Stomach (tissue), 4 donors: ENCODE measurements at regions not wholly inside any gene's neighbourhood (a gene's known extent, or its start where the extent isn't known, plus 50 kb on each side); places are given as distances from the start of the nearest gene placed in this dataset.

Experiments
- EP300 ChIP-seq: sonication (generic); formaldehyde crosslinking; IDR thresholded peaks from one replicate; pipeline ENCODE4 v1.6.1; 2017; ENCODE audit warnings: antibody characterized with exemption
- POLR2AphosphoS5 ChIP-seq, 3 donors: sonication (generic); formaldehyde crosslinking; IDR thresholded peaks; one replicate each; pipeline ENCODE4 v1.6.1; 2016; ENCODE audit warnings: antibody characterized with exemption in 3 of 3
- TF ChIP-seq, protein P1 (sequence below), 7 experiments: fragments of 450-650 bp in 4 of 7; fragments of 200-600 bp in 3 of 7; sonication (generic) in 3 of 7; IDR thresholded peaks; one replicate each; pipeline ENCODE4 v1.5.1; 2016 to 2019; ENCODE audit warnings: antibody characterized with exemption in 7 of 7, control low read depth in 2 of 7, mild to moderate bottlenecking in 1 of 7

- TF ChIP-seq, protein P1, sequence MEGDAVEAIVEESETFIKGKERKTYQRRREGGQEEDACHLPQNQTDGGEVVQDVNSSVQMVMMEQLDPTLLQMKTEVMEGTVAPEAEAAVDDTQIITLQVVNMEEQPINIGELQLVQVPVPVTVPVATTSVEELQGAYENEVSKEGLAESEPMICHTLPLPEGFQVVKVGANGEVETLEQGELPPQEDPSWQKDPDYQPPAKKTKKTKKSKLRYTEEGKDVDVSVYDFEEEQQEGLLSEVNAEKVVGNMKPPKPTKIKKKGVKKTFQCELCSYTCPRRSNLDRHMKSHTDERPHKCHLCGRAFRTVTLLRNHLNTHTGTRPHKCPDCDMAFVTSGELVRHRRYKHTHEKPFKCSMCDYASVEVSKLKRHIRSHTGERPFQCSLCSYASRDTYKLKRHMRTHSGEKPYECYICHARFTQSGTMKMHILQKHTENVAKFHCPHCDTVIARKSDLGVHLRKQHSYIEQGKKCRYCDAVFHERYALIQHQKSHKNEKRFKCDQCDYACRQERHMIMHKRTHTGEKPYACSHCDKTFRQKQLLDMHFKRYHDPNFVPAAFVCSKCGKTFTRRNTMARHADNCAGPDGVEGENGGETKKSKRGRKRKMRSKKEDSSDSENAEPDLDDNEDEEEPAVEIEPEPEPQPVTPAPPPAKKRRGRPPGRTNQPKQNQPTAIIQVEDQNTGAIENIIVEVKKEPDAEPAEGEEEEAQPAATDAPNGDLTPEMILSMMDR (IDR thresholded peaks at IDR 0.05): no peak
- no peak for TF ChIP-seq POLR2AphosphoS5 (IDR thresholded peaks at IDR 0.05)
- TF ChIP-seq EP300: no peak
These were observed 125.6 kb upstream of the LMO4 start for GRCh38 chr1:87202922-87203655.
